Activated naive CD4-positive, alpha-beta T cell treated with anti-CD3 and anti-CD28 coated beads, Interleukin-2, amount 50 U/mL, for 72 hours (primary cell): ENCODE measurements at regions not wholly inside any gene's neighbourhood (a gene's known extent, or its start where the extent isn't known, plus 50 kb on each side); places are given as distances from the start of the nearest gene placed in this dataset.

Source experiments
- ATAC-seq, 2 donors: fragments of 150-1000 bp; cut with Tn5 transposase; 2 replicates each; pipeline ENCODE4 v1.10.0; 2021; ENCODE audit warnings: mild to moderate bottlenecking in 2 of 2, moderate library complexity in 2 of 2
- DNase-seq, 2 donors: peaks; one replicate each; pipeline ENCODE4 v3.0.0; 2021 to 2022; ENCODE audit warnings: low spot score in 2 of 2
- H3K27ac Mint-ChIP-seq, 2 donors: one replicate each; pipeline ENCODE4 v1.8.0; 2022; ENCODE audit warnings: mild to moderate bottlenecking in 2 of 2, mixed read lengths in 2 of 2
- H3K36me3 Mint-ChIP-seq, 2 donors: one replicate each; pipeline ENCODE4 v1.8.0; 2022; ENCODE audit warnings: mixed read lengths in 2 of 2
- H3K9me3 Mint-ChIP-seq, 2 donors: one replicate each; pipeline ENCODE4 v1.8.0; 2022; ENCODE audit warnings: mixed read lengths in 2 of 2

DNA sequence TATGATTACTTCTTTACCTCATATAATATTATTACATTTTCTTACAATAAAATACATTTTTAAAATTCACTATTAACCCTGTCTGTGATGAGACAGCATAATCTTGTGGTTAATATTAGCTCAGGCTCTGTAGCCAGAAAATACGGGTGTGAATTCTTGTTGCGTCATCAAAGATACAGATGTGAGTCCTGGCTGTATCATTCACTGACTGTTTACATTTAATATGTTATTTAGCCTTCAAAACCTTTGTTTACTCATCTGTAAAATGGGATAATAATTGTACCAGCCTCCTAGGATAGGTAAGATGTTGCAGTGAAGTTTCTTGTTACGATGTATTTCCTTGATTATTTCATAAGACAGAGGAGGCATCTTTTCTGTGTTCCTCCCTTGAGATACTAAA is 184.7 kb upstream of the PRPS1L1 start:
- no peaks in the 10 kb centered on the region for H3K9me3 Mint-ChIP-seq
- DNase-seq = no peak
- H3K27ac Mint-ChIP-seq = no peak overlapping the region
- no peak for ATAC-seq
- no peaks in the 10 kb centered on the region for H3K36me3 Mint-ChIP-seq

DNA sequence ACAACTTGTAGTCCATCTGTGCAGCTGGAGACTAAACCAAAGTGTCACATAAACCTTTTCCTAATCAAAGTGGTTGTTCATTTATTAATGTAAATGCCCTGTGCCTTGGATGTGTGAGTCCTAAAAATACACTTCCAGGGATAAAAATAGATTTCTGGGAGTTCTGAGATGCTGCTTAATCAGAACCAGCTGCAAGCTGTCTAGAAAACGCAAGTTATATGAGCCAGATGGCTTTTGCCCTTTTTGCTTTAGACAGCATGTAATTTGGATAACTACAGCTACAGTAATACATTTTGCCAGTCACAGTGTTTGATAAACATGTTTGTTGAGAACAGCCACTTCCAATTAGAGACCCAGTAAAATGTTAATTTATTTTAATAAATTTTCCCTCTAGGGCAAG is 185.1 kb upstream of the PRPS1L1 start:
- Mint-ChIP-seq H3K36me3 (no peaks in the 10 kb centered on the region), H3K27ac (no peak overlapping the region), H3K9me3 (no peaks in the 10 kb centered on the region)
- no peak for DNase-seq
- ATAC-seq = no peak

DNA sequence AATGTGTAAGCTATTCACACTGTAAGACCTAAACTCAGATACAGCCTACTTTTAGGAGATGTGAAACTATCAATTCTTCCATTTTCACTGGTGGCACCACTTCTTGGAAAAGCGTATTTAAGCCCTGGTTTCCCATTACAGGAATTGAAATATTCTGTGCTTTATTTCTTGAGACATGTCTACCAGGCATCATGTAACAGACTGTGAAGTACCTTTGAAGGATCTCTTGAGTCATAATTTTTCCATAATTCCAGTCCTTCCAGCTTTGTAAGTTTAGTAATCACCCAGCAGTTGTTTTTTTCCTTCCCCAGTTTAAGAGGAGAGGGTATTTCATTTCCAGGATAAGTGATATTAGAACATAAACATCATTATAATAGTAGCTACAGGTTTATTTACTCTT is 186.0 kb upstream of the PRPS1L1 start:
- no peak overlapping the region for H3K27ac Mint-ChIP-seq
- H3K9me3 Mint-ChIP-seq = no peaks in the 10 kb centered on the region
- no peaks in the 10 kb centered on the region for H3K36me3 Mint-ChIP-seq
- no peak for ATAC-seq
- DNase-seq = no peak

DNA sequence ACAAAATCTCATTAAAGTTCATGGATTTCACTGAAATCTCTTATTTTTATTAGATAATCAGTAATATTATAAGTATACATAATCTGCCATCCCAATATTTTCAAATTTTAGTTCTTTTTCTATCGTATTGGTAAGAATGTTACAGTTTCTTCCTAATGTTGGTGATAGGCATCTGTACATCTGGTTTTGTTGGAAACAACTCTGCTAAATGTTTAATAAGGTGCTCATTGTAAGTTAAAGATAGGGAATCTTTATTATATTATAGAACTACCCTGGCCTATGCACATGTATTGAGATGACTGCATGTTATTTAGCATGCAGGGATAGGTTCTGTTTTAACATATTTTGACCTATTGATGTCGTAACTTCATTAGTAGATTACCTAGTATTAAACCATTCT is 188.6 kb upstream of the PRPS1L1 start:
- H3K27ac Mint-ChIP-seq = no peak overlapping the region

DNA sequence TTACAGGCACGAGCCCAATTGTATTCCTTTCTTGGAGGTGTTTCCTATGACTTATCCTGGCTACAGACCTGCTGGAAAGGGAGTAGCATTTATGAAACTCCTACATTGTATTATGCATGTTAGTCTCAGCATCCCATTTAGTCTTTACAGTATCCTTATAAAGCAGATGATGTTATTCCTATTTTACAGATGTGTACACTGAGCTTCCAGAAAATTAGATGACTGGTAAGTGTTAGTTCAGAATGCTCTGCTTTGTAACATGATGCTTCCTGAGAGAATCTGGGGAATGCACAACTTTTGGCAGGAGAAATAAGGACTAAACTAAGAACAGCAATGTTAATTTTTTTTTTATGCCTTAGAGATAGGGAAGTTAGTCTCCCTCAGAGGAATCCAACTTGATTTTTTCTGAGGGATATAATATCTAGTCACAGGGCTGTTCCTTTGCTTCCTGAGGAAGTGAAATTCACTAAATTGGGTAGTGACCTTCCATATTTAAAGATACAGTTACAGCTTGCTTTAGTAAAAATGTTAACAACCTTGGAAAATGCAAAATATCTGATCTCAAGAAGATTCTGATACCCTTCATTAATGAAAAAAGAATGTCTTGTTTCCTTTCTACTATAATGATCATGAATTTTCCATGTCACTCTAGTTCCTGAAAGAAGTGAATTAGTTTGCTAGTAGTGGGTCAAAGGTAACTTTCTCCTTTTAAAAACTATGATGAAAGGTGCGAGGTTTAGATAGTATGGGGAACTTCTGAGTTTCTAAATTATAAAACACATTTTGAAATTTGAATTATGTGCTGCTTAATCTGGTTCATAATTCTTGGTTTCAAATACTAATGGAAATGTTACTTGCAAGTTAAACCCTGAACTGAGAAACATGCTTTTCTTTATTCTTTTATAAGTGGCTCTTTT is 194.0 kb upstream of the PRPS1L1 start:
- DNase-seq (no peak), ATAC-seq (no peak)
- H3K36me3 Mint-ChIP-seq = no peaks in the 10 kb centered on the region
- no peak overlapping the region for H3K27ac Mint-ChIP-seq
- no peaks in the 10 kb centered on the region for H3K9me3 Mint-ChIP-seq

More for the DNA sequence above, 188.6 kb upstream of the PRPS1L1 start:
- no peaks in the 10 kb centered on the region for H3K9me3 Mint-ChIP-seq
- no peaks in the 10 kb centered on the region for H3K36me3 Mint-ChIP-seq
- ATAC-seq (no peak), DNase-seq (no peak)

DNA sequence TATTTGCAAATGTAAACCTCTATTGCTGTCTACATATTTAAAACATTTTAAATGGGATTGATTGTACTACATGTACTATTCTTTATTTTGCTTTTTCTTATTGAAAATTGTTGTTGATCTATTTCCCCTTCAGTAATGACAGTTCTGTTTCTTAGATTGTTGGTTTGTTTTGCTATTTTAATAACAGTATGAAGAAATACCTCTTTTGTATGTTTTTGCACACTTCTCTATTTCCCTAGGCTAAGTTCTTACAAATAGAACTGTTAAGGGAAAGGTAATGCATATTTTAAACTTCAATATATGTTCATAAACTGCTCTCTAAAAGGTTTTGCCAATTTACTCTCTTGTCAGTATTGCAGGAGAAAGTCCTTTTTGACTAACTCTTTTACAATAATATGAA is 195.0 kb upstream of the PRPS1L1 start:
- Mint-ChIP-seq H3K36me3 (no peaks in the 10 kb centered on the region), H3K27ac (no peak overlapping the region), H3K9me3 (no peaks in the 10 kb centered on the region)
- no peak for DNase-seq
- ATAC-seq = no peak

DNA sequence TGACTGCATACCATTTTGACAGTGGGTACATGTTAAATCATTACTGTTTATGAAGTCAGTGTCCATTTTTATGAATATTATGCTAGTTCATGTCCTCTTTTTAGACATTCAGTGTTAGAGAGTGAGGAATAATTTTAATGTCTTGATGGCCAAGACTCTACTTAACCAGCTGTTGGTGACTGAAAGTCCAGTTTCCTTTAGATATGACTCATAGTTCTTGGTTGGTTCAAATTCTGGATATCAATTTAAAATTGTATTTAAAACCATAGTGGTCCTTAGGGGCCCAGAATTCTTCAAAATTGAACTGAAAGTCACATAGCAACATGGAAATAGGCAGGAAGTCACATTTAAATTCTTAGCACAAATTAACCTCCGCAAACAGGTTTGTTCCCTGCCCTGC is 196.5 kb upstream of the PRPS1L1 start:
- ATAC-seq (no peak), DNase-seq (no peak)
- no peaks in the 10 kb centered on the region for H3K36me3 Mint-ChIP-seq
- no peak overlapping the region for H3K27ac Mint-ChIP-seq
- no peaks in the 10 kb centered on the region for H3K9me3 Mint-ChIP-seq

DNA sequence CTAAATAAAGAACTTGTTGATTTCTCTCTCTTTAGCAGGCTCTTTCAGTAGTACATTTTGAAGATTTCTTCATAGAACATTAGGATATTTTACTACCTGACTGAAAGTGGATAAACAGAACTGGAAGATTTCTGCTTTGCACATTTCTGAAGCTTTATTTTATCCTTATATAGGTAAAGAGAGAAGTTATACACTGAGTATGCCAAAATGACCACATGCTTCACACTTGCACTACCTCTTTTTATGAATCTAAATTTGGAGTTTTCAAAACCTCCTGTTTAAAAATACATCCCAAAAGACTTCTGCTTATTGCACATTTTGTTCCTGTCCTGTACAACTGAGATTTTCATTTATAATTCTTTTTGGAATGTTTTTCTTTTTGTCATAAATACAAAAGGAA is 197.4 kb upstream of the PRPS1L1 start:
- no peaks in the 10 kb centered on the region for H3K9me3 Mint-ChIP-seq
- H3K27ac Mint-ChIP-seq = no peak overlapping the region
- H3K36me3 Mint-ChIP-seq = no peaks in the 10 kb centered on the region
- ATAC-seq (no peak), DNase-seq (no peak)

DNA sequence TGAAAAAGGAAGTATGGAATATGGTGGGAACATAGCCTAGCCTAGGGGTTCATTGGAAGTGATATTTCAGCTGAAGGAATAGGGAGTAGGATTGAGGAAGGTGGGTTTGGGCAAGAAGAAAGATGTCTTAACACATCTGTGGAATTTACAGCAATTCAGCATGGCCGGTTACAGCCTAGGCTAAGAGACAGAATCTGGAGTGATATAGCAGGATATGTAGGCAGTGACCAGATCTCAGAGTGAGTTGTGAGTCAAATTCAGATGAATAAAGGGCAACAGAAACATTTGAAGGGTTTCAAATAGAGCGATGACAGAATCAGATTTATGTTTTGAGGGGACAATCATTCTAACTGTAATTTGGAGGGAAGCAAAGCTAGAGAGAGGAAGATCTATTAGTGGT is 199.0 kb upstream of the PRPS1L1 start:
- ATAC-seq (no peak), DNase-seq (no peak)
- H3K27ac Mint-ChIP-seq = no peak overlapping the region
- no peaks in the 10 kb centered on the region for H3K36me3 Mint-ChIP-seq
- no peaks in the 10 kb centered on the region for H3K9me3 Mint-ChIP-seq

DNA sequence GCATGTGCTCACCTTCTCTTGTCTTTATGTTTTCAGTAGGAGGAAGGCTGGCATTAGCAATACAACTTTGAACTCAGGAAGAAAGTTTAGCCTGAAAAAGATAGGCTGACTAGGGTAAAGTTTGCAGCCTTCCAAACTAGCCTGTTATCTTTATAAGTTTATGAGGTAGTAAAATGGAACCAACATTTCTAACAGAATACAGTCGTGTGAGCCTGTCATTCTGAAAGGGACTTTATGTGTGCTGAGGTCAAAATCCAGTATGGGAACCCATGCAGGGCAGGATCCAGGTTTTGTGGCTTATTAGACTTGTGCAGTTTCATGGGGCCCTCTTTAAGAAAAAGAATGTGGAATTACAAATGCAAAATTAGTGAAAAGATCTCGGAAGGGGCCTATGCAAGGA is 201.0 kb upstream of the PRPS1L1 start:
- Mint-ChIP-seq H3K27ac (no peak overlapping the region), H3K9me3 (no peaks in the 10 kb centered on the region), H3K36me3 (no peaks in the 10 kb centered on the region)
- no peak for ATAC-seq
- no peak for DNase-seq

DNA sequence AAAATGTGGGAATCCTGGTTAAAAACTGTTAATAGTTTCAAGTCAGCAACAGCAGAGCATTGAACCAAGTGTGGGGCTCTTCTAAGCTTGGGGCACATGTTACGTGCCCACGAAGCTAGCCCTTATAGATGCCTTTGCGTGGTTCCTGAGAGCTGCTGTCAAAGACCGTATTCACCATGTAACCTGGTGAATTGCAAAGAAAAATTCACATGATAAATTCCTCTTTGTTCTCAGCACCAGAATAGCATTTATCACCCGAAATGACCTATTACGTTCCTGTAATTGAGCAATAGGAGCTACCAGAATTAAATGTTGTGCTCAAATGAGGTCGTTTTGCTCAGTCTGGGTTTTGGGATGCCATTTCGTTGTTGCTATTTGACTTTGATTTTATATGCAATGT is 202.6 kb upstream of the PRPS1L1 start:
- no peaks in the 10 kb centered on the region for H3K36me3 Mint-ChIP-seq
- DNase-seq = no peak
- H3K9me3 Mint-ChIP-seq = no peaks in the 10 kb centered on the region
- ATAC-seq = no peak
- H3K27ac Mint-ChIP-seq = no peak overlapping the region

DNA sequence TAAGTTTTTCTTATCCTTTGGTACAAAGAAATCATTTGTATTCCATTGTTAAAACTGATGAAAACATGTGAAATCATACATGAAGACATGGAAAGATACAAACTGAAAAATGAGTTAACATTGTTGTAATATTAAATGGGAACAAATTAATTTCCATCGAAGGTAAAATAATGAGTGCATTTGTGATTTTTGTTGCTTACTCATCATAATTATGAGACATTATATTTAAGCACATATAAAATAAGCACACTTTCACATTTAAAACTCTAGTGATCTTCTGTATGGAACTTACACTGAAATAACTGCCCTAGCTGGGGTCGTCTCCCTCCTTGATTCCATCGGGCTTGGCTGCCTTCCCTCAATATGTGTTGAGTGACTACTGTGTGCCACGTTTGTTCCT is 204.2 kb upstream of the PRPS1L1 start:
- ATAC-seq (no peak), DNase-seq (no peak)
- H3K9me3 Mint-ChIP-seq = no peaks in the 10 kb centered on the region
- no peaks in the 10 kb centered on the region for H3K36me3 Mint-ChIP-seq
- H3K27ac Mint-ChIP-seq = no peak overlapping the region

DNA sequence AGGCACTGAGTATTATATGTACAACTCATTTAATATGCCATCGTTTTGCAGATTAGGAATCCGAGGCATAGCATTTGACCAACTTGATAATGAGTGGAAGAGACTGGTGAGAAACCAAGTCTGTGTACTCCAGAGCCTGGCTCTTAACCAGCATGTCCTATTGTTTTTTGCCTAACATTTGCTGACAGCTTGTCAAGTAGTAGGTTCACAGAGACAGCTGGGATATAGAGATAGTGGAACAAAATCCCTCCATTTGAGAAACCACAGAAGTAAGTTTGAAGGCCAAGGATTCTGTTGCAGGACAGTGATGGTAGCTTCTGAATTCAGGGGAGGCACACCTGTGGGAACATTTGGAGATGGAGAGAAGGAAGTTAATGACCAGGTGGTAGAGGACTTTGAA is 206.9 kb upstream of the PRPS1L1 start:
- DNase-seq (no peak), ATAC-seq (no peak)
- Mint-ChIP-seq H3K27ac (no peak overlapping the region), H3K9me3 (no peaks in the 10 kb centered on the region), H3K36me3 (no peaks in the 10 kb centered on the region)

DNA sequence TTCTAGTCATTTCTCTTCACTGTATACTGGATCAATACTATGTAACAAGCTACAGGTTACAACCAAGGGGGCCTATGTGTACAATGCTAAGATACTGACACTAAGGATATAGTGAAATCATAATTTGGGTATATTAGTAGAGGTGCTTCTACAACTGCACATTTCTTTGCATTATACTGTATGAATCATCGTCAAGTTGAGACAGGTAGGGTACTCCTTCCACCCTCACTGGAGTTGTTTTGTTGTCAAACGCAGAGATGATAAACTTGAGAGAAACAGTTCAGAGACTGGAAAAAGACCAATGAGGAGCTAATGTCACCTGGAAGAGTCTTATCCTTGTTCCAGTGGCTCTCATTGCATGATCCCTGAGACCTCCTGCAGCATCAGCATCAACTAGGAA is 208.2 kb upstream of the PRPS1L1 start:
- no peaks in the 10 kb centered on the region for H3K9me3 Mint-ChIP-seq
- DNase-seq (no peak), ATAC-seq (no peak)
- peak overlapping the region in 1 of 2 donors; percentile 77 for H3K27ac Mint-ChIP-seq
- no peaks in the 10 kb centered on the region for H3K36me3 Mint-ChIP-seq

DNA sequence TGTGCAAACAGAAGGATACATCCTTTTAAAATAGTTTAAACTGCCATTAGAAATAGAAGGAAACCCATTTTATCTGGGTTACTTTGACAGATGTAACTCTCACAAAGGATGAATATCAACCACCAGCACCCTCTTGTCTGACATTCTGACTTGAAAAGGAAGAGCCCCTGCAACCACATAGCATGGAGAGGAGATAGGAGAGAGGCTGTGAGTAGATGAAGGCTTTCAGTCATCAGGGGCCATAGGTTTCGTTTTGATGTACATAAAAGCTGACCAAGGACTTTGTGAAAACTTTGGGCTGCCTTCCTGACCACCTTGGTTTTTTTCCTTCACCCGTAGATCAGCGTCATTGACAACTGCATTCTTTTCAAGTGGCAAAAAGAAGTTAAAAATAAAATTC is 211.6 kb upstream of the PRPS1L1 start:
- ATAC-seq (peak in 1 of 2 donors; percentile 9), DNase-seq (no peak)
- Mint-ChIP-seq H3K27ac (no peak overlapping the region), H3K9me3 (no peaks in the 10 kb centered on the region), H3K36me3 (no peaks in the 10 kb centered on the region)

DNA sequence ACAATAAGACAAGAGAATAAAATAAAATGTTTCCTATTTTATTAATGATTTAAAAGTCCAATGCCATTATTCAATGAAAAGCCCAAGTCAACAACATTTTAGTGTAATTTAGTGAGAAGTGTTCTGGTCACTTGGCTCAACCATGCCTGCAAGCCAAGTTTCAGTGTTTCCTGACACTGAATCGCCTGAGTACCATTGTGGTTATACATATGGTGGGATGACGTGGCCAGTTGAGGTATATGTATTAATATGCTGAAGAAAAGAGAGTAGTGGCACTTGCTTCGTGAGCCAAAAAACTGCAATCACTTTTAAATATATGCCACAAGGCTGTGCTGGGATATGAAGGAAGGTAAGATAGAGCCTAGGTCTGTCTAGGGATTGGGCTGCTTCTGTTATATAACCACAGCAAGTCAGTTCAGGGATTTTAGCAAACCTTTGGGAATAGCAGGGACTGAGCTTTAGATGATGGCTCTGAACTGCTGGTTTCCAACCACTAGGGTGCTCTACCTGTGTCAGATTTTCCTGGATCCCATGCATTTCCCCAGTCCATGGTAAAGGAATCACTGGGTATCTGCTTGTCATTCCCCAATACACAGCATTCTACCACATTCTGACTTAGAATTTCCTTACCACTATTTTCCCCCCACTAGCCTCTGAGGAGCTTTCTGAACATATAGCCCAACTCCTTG is 214.0 kb upstream of the PRPS1L1 start:
- Mint-ChIP-seq H3K27ac (no peak overlapping the region), H3K36me3 (peaks cover 0 to 8% of the 10 kb centered on the region in 2 donors), H3K9me3 (peaks cover 8 to 16% of the 10 kb centered on the region in 2 donors)
- ATAC-seq = no peak
- no peak for DNase-seq

DNA sequence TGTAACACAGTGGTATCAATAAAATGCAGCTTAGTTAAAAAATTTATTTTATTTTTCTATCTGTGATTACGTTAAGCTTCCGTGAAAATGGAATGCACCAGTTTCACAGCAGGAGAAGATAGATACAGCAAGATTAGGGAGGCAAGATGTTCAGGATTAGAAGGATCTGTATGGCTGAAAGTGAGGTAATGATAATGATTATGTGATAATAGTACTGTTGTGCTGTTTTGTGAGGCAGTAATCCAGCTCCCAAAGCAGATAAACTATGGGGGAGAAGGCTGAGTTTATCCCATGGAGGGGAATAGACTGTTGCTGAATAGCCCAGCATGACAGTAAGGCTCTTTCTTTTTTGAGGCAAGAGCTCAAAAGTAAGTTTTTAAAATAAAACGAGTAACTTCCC is 216.1 kb upstream of the PRPS1L1 start:
- H3K36me3 Mint-ChIP-seq = peaks cover 0 to 14% of the 10 kb centered on the region in 2 donors
- H3K27ac Mint-ChIP-seq = no peak overlapping the region
- DNase-seq (no peak), ATAC-seq (no peak)
- H3K9me3 Mint-ChIP-seq = peaks cover 16 to 23% of the 10 kb centered on the region in 2 donors

DNA sequence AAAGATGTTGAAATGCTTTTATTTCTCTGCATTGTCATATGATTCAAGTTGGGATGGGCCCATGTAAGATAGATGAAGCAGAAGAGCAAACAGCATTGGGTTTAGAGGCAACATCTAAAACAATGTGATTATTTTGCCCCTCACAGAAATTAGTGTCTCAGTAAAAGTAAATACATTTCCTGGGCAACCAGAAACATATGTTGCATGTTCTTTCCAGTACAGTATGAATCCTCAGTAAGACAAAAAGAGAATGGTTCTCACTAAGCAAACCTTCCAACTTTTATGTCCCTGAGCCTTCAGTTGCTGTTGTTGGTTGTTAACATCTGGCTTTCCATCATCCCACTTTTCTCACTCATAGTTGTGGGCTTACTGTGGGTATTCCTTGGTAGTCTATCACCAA is 222.5 kb upstream of the PRPS1L1 start:
- peaks cover 29 to 42% of the 10 kb centered on the region in 2 donors for H3K9me3 Mint-ChIP-seq
- no peak overlapping the region for H3K27ac Mint-ChIP-seq
- ATAC-seq (no peak), DNase-seq (no peak)
- H3K36me3 Mint-ChIP-seq = peaks cover 0 to 14% of the 10 kb centered on the region in 2 donors
